Activated naive CD4-positive, alpha-beta T cell treated with anti-CD3 and anti-CD28 coated beads, Interleukin-2, amount 50 U/mL, for 16 hours (primary cell): ENCODE measurements at regions not wholly inside any gene's neighbourhood (a gene's known extent, or its start where the extent isn't known, plus 50 kb on each side); places are given as distances from the start of the nearest gene placed in this dataset.

Experiments used
- DNase-seq: peaks from one replicate; pipeline ENCODE4 v3.0.0-alpha.2; 2020

- no peak for DNase-seq
Measured at GRCh38 chr2:83081826-83082690, 1377.0 kb downstream of the SUCLG1 start.

- no peak for DNase-seq
Measured at GRCh38 chr2:83079007-83079406, 1380.1 kb downstream of the SUCLG1 start.

- no peak for DNase-seq
Measured at GRCh38 chr2:83072767-83073166, 1386.3 kb downstream of the SUCLG1 start.

- DNase-seq = no peak
Measured at GRCh38 chr2:83071914-83072313, 1387.2 kb downstream of the SUCLG1 start.

- no peak for DNase-seq
Measured at GRCh38 chr2:83071352-83071751, 1387.7 kb downstream of the SUCLG1 start.

GRCh38 chr2:83069724-83070123 lies 1389.4 kb downstream of the SUCLG1 start:
- no peak for DNase-seq

- DNase-seq = no peak
Measured at GRCh38 chr2:83068714-83069113, 1390.4 kb downstream of the SUCLG1 start.

GRCh38 chr2:83067947-83068346 lies 1391.1 kb downstream of the SUCLG1 start:
- DNase-seq = no peak

GRCh38 chr2:83063933-83064332 lies 1395.1 kb downstream of the SUCLG1 start:
- no peak for DNase-seq

- DNase-seq = no peak
Measured at GRCh38 chr2:83063511-83063910, 1395.6 kb downstream of the SUCLG1 start.

- no peak for DNase-seq
Measured at GRCh38 chr2:83058683-83059082, 1400.4 kb downstream of the SUCLG1 start.

GRCh38 chr2:83055376-83056010 lies 1403.6 kb downstream of the SUCLG1 start:
- no peak for DNase-seq

- no peak for DNase-seq
Measured at GRCh38 chr2:83054751-83055150, 1404.3 kb downstream of the SUCLG1 start.

- DNase-seq = no peak
Measured at GRCh38 chr2:83051538-83052170, 1407.4 kb downstream of the SUCLG1 start.

GRCh38 chr2:83042053-83042452 lies 1417.0 kb downstream of the SUCLG1 start:
- DNase-seq = no peak

GRCh38 chr2:83022631-83023210 lies 1436.4 kb downstream of the SUCLG1 start:
- no peak for DNase-seq

GRCh38 chr2:83017366-83018090 lies 1441.6 kb downstream of the SUCLG1 start:
- no peak for DNase-seq

GRCh38 chr2:83016343-83017110 lies 1442.6 kb downstream of the SUCLG1 start:
- DNase-seq = no peak

- no peak for DNase-seq
Measured at GRCh38 chr2:83015900-83016299, 1443.2 kb downstream of the SUCLG1 start.

- DNase-seq = no peak
Measured at GRCh38 chr2:83015035-83015715, 1443.9 kb downstream of the SUCLG1 start.

- no peak for DNase-seq
Measured at GRCh38 chr2:83014462-83014861, 1444.6 kb downstream of the SUCLG1 start.
